Tibial artery (tissue), 4 donors: ENCODE measurements at regions not wholly inside any gene's neighbourhood (a gene's known extent, or its start where the extent isn't known, plus 50 kb on each side); places are given as distances from the start of the nearest gene placed in this dataset.

Experiments used
- DNase-seq, 2 donors: peaks; one replicate each; pipeline ENCODE4 v3.0.0-alpha.2; 2019
- H3K27ac ChIP-seq, 2 donors: fragments of 200-600 bp; sonication (generic) in 1 of 2; 1 replicate in 1 of 2; 2 replicates in 1 of 2; pipeline ENCODE4 v1.5.1; 2018 to 2019; ENCODE audit warnings: mild to moderate bottlenecking in 1 of 2
- H3K27me3 ChIP-seq, 2 donors: fragments of 200-600 bp; sonication (generic) in 1 of 2; one replicate each; pipeline versions ENCODE4 v1.5.1 to v1.6.0; 2016 to 2019
- H3K36me3 ChIP-seq, 3 donors: fragments of 200-600 bp; sonication (generic) in 2 of 3; one replicate each; pipeline ENCODE4 v1.5.1; 2016 to 2019; ENCODE audit warnings: mild to moderate bottlenecking in 2 of 3
- H3K4me1 ChIP-seq, 4 donors: fragments of 200-600 bp; sonication (generic) in 2 of 4; 1 replicate in 3 of 4; 2 replicates in 1 of 4; pipeline ENCODE4 v1.5.1; 2016 to 2019
- H3K4me3 ChIP-seq, 2 donors: fragments of 200-600 bp; sonication (generic) in 1 of 2; 1 replicate in 1 of 2; 2 replicates in 1 of 2; pipeline ENCODE4 v1.5.1; 2018 to 2019; ENCODE audit warnings: mild to moderate bottlenecking in 2 of 2
- H3K9me3 ChIP-seq, 3 donors: fragments of 200-600 bp; sonication (generic) in 1 of 3; one replicate each; pipeline ENCODE4 v1.5.1; 2016 to 2019
- CTCF ChIP-seq, 2 experiments: fragments of 200-600 bp in 1 of 2; fragments of 450-650 bp in 1 of 2; IDR thresholded peaks; one replicate each; pipeline ENCODE4 v1.5.1; 2017 to 2019; ENCODE audit warnings: antibody characterized with exemption in 2 of 2, mild to moderate bottlenecking in 1 of 2, moderate library complexity in 1 of 2
- intact Hi-C: fragments of 100-400 bp; cut with DNase I; formaldehyde crosslinking; loops from one replicate; pipeline ENCODE4 v1.15.0; 2023; ENCODE audit warnings: low total_unique reads

- Histone ChIP-seq H3K36me3 (no peaks in the 10 kb centered on the region), H3K27me3 (no peaks in the 10 kb centered on the region), H3K4me3 (no peak overlapping the region), H3K4me1 (peaks cover 0 to 8% (median 0%) of the 10 kb centered on the region in 4 donors), H3K9me3 (no peaks in the 10 kb centered on the region), H3K27ac (no peak overlapping the region)
- intact Hi-C loops = no loop called here
- no peak for DNase-seq
- TF ChIP-seq CTCF (IDR thresholded peaks at IDR 0.05) = no peak
Observed at GRCh38 chrX:69226459-69227158, 61.4 kb upstream of the PJA1 start.

- DNase-seq = peak; percentile 56 to 75
- Histone ChIP-seq H3K4me1 (peaks cover 0 to 10% (median under 1%) of the 10 kb centered on the region in 4 donors), H3K4me3 (no peak overlapping the region), H3K27ac (no peak overlapping the region), H3K27me3 (no peaks in the 10 kb centered on the region), H3K9me3 (no peaks in the 10 kb centered on the region), H3K36me3 (no peaks in the 10 kb centered on the region)
- intact Hi-C loops = loop anchor here (5.0 kb wide), 1 partner anchor 395 kb away; the partner anchor contains the start of gene EFNB1
- TF ChIP-seq CTCF (IDR thresholded peaks at IDR 0.05) = peak; percentile 58 to 71
Observed at GRCh38 chrX:69222103-69223090, 57.1 kb upstream of the PJA1 start.

- no peaks in the 10 kb centered on the region for H3K27me3 ChIP-seq
- no peak overlapping the region for H3K27ac ChIP-seq
- H3K4me1 ChIP-seq = peaks cover 0 to 11% (median 7%) of the 10 kb centered on the region in 4 donors
- no peak for TF ChIP-seq CTCF (IDR thresholded peaks at IDR 0.05)
- H3K4me3 ChIP-seq = no peak overlapping the region
- DNase-seq = no peak
- no peaks in the 10 kb centered on the region for H3K9me3 ChIP-seq
- H3K36me3 ChIP-seq = no peaks in the 10 kb centered on the region
- intact Hi-C loops = loop anchor here (5.0 kb wide), 1 partner anchor 394 kb away; the partner anchor contains the start of gene EFNB1
Observed at GRCh38 chrX:69221239-69222102, 56.2 kb upstream of the PJA1 start.

GRCh38 chrX:69218407-69218997, 53.2 kb upstream of the PJA1 start:
- Histone ChIP-seq H3K4me1 (peaks cover 0 to 14% (median 7%) of the 10 kb centered on the region in 4 donors), H3K4me3 (no peak overlapping the region), H3K9me3 (no peaks in the 10 kb centered on the region), H3K27me3 (no peaks in the 10 kb centered on the region), H3K36me3 (no peaks in the 10 kb centered on the region), H3K27ac (no peak overlapping the region)
- no peak for DNase-seq
- intact Hi-C loops = loop anchor here (5.0 kb wide), 1 partner anchor 381 kb away; no protein-coding TSS in a partner anchor
- TF ChIP-seq CTCF (IDR thresholded peaks at IDR 0.05) = no peak
